ENCODE measurements at regions not wholly inside any gene's neighbourhood (a gene's known extent, or its start where the extent isn't known, plus 50 kb on each side); places are given as distances from the start of the nearest gene placed in this dataset.

DNA sequence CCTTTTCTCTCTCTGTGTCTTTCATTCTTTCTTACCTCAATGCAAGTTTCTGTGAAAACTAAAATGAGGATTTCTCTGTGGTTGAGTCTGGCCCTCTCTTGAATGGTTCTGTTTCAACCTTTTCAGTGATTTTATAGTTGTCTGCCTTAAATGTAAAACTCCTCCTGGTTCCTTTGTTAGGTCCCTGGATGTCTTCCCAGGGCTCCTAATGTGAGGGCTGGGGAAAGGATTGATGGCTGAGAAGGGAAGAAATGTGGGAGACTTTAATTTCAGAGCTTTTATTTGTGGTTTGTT lies 90.6 kb upstream of the GRM7 start:
- H3K27ac ChIP-seq: no peak overlapping the region
- TF ChIP-seq, protein P1, sequence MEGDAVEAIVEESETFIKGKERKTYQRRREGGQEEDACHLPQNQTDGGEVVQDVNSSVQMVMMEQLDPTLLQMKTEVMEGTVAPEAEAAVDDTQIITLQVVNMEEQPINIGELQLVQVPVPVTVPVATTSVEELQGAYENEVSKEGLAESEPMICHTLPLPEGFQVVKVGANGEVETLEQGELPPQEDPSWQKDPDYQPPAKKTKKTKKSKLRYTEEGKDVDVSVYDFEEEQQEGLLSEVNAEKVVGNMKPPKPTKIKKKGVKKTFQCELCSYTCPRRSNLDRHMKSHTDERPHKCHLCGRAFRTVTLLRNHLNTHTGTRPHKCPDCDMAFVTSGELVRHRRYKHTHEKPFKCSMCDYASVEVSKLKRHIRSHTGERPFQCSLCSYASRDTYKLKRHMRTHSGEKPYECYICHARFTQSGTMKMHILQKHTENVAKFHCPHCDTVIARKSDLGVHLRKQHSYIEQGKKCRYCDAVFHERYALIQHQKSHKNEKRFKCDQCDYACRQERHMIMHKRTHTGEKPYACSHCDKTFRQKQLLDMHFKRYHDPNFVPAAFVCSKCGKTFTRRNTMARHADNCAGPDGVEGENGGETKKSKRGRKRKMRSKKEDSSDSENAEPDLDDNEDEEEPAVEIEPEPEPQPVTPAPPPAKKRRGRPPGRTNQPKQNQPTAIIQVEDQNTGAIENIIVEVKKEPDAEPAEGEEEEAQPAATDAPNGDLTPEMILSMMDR (IDR thresholded peaks at IDR 0.05): no peak
- no peak for TF ChIP-seq POLR2AphosphoS5 (IDR thresholded peaks at IDR 0.05)
- no peak for TF ChIP-seq EP300 (IDR thresholded peaks at IDR 0.05)
- no peak for TF ChIP-seq POLR2A (IDR thresholded peaks at IDR 0.05)
- ATAC-seq (ENCODE audit: low FRiP score in 2 of 2) (no peak), DNase-seq (no peak)
- H3K9me3 ChIP-seq: no peaks in the 10 kb centered on the region
- no peaks in the 10 kb centered on the region for H3K36me3 ChIP-seq
- H3K4me3 ChIP-seq: no peak overlapping the region
- no peaks in the 10 kb centered on the region for H3K27me3 ChIP-seq
- H3K4me1 ChIP-seq: no peaks in the 10 kb centered on the region

DNA sequence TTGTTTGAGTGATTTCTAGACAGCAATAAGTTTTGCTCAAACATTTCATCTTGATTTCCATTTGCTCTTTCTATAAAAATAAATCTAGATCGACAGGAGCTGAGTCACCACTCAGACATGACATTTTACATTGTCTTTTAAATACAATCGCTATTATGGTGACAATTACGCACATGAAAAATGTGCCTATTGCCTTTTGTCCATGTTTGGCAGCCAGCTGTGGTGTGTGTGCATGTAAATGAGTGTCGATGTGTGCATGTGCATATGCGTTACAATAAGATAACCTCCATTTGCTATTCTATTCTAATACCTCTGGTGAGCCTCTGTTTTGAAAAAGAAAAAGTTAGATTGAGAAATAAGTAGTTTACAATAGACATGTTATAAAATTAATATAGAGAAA lies 89.7 kb upstream of the GRM7 start:
- ATAC-seq (ENCODE audit: low FRiP score in 2 of 2) (no peak), DNase-seq (no peak)
- TF ChIP-seq, protein P1 (IDR thresholded peaks at IDR 0.05): no peak
- TF ChIP-seq POLR2A (IDR thresholded peaks at IDR 0.05) (no peak), EP300 (IDR thresholded peaks at IDR 0.05) (no peak), POLR2AphosphoS5 (IDR thresholded peaks at IDR 0.05) (no peak)
- Histone ChIP-seq H3K4me3 (no peak overlapping the region), H3K9me3 (no peaks in the 10 kb centered on the region), H3K36me3 (no peaks in the 10 kb centered on the region), H3K4me1 (no peaks in the 10 kb centered on the region), H3K27ac (no peak overlapping the region), H3K27me3 (no peaks in the 10 kb centered on the region)
- 62 to 67% methylated on average over 5 of the region's 5 CpGs for WGBS, 2 donors

DNA sequence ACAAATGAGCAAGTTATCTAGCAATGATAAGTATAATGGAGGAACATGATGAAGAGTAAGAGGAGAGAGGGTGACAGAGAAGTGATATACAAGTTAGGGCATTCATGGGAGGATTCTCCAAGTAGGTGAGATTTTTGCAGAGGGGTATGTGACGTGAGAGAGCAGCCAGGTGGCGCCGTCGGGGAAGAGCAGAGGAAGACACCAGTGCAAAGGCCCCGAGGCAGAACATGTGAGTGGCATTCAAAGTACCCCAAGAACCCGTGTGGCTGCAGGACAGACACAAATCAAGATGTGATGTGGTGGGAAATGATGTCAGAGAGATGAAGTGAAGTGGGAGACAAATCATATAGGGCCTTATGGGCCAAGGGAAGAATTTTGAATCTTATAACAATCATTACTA lies 81.8 kb upstream of the GRM7 start:
- TF ChIP-seq, protein P1 (IDR thresholded peaks at IDR 0.05): no peak
- no peak for TF ChIP-seq EP300 (IDR thresholded peaks at IDR 0.05)
- no peak for TF ChIP-seq POLR2AphosphoS5 (IDR thresholded peaks at IDR 0.05)
- TF ChIP-seq POLR2A (IDR thresholded peaks at IDR 0.05): no peak
- no peaks in the 10 kb centered on the region for H3K9me3 ChIP-seq
- WGBS, 2 donors: 91 to 95% methylated on average over 6 of the region's 6 CpGs
- no peak for ATAC-seq (ENCODE audit: low FRiP score in 2 of 2)
- H3K27me3 ChIP-seq: no peaks in the 10 kb centered on the region
- H3K36me3 ChIP-seq: no peaks in the 10 kb centered on the region
- H3K4me3 ChIP-seq: no peak overlapping the region
- no peaks in the 10 kb centered on the region for H3K4me1 ChIP-seq
- peak in 1 of 2 donors; percentile 11 for DNase-seq
- H3K27ac ChIP-seq: no peak overlapping the region

DNA sequence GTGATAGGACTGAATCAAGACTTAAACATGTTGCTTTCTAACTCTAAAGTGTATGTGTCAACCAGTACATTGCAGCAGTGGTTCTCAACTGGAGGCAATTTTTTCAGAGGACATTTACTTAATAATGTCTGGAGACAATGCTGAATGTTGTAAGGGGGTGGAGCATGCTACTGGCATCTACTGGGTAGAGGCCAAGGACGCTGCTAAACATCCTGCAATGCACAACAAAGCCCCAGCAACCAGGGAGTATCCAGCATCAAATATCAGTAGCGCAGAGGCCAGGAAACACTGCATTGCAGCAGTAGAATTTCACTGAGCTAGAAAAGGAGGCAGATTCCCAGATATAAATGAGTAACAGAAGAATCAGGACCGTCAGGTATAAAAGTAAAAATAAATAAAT lies 79.8 kb upstream of the GRM7 start:
- 49 to 62% methylated on average over 3 of the region's 3 CpGs for WGBS, 2 donors
- ATAC-seq (ENCODE audit: low FRiP score in 2 of 2) (no peak), DNase-seq (no peak)

DNA sequence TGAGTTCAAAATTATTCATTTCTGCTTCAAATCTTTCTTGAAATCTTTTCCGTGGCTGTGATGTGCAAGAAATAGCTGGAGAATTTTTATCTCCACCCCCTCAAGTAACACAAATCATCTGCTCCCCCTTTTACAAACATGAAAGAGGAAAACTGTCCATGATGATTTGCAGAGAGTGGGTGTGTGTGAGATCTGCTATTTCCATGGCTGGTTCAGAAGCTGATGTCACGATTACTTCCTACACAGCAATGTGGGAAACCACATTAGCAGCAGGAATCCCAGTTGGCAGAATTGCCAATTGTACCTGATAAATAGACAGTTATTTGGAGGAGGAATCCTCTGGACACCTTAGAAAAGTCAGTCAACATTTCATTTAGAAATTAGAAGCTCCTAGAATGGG lies 75.2 kb upstream of the GRM7 start:
- Histone ChIP-seq H3K4me3 (no peak overlapping the region), H3K36me3 (no peaks in the 10 kb centered on the region), H3K27ac (no peak overlapping the region), H3K27me3 (no peaks in the 10 kb centered on the region), H3K4me1 (no peaks in the 10 kb centered on the region), H3K9me3 (no peaks in the 10 kb centered on the region)
- 34 to 40% methylated on average over 2 of the region's 2 CpGs for WGBS, 2 donors
- DNase-seq (no peak), ATAC-seq (ENCODE audit: low FRiP score in 2 of 2) (no peak)
- TF ChIP-seq, protein P1 (IDR thresholded peaks at IDR 0.05): no peak
- TF ChIP-seq EP300 (IDR thresholded peaks at IDR 0.05): no peak
- TF ChIP-seq POLR2A (IDR thresholded peaks at IDR 0.05): no peak

More for the DNA sequence above, 79.8 kb upstream of the GRM7 start:
- Histone ChIP-seq H3K27ac (no peak overlapping the region), H3K4me3 (no peak overlapping the region), H3K4me1 (no peaks in the 10 kb centered on the region), H3K27me3 (no peaks in the 10 kb centered on the region), H3K36me3 (no peaks in the 10 kb centered on the region), H3K9me3 (no peaks in the 10 kb centered on the region)
- TF ChIP-seq POLR2A (IDR thresholded peaks at IDR 0.05) (no peak), EP300 (IDR thresholded peaks at IDR 0.05) (no peak), POLR2AphosphoS5 (IDR thresholded peaks at IDR 0.05) (no peak)
- TF ChIP-seq, protein P1 (IDR thresholded peaks at IDR 0.05): no peak
